ENCODE measurements at regions not wholly inside any gene's neighbourhood (a gene's known extent, or its start where the extent isn't known, plus 50 kb on each side); places are given as distances from the start of the nearest gene placed in this dataset.

DNA sequence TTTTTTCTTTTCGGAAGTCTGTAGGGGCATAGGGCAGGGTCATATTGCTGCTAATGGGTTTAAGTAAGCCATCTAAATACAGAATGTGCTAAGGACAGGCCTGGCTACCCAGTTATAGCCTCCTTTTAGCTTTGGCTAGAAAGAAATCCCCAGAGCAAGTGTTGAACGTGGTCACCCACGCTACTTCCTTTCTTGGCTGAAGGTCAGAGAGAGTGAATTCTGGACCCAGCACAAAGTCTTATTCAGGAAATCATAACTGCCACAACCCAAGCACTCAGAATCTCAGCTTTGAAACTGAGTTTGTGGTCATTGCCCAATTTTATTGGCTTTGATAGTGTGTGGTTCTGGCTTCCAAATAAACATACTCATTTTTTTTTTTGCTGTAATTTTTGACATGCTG is 542.1 kb upstream of the ATP2B1 start:
- H4K20me1 ChIP-seq (replicated peaks; ENCODE audit: control insufficient read depth, extremely low read depth, insufficient read depth, low read length), result no peaks in the 10 kb centered on the region
- H3K4me2 ChIP-seq (ENCODE audit: insufficient read depth, low read length), result no peak overlapping the region
- H3K36me3 ChIP-seq (ENCODE audit: control insufficient read depth in 2 of 2, extremely low read depth in 1 of 2, insufficient read depth in 2 of 2, low read length in 2 of 2), result no peaks in the 10 kb centered on the region
- BruUV-seq (replicated peaks), result no TSS peak
- DNase-seq (ENCODE audit: low read depth, low spot score) (peak; percentile 47), FAIRE-seq (peak; percentile 48)
- intact Hi-C loops (cut with micrococcal nuclease), result loop anchor here (5.0 to 10.0 kb wide), 3 partner anchors 148 to 386 kb away; no protein-coding TSS in a partner anchor
- no peak overlapping the region for H3K27ac ChIP-seq (ENCODE audit: insufficient read depth, low read depth, low read length)
- no peak overlapping the region for H3K4me3 ChIP-seq (replicated peaks in 1 of 3; ENCODE audit: insufficient read depth in 1 of 3, low read depth in 1 of 3, low read length in 3 of 3)
- H3K9me1 ChIP-seq (replicated peaks; ENCODE audit: control insufficient read depth, extremely low read depth, insufficient read depth, low read length), result no peaks in the 10 kb centered on the region
- ChIA-PET CTCF (interaction anchor here (1.7 to 1.9 kb wide), 3 partner anchors 10 to 241 kb away, joined by 3 to 4 read pairs (median 4); no protein-coding TSS in a partner anchor), POLR2A (no interaction called here)
- no peaks in the 10 kb centered on the region for H3K27me3 ChIP-seq (ENCODE audit: control insufficient read depth in 2 of 2, insufficient read depth in 2 of 2, low read length in 2 of 2)
- H3K4me1 ChIP-seq (ENCODE audit: control insufficient read depth, extremely low read depth, insufficient read depth, low read length), result peaks cover 21% of the 10 kb centered on the region
- H3K9ac ChIP-seq (replicated peaks; ENCODE audit: extremely low read depth, insufficient read depth, low read length), result no peak overlapping the region
- no peaks in the 10 kb centered on the region for H3K79me2 ChIP-seq (ENCODE audit: control insufficient read depth, insufficient read depth, low read length)
- H3K9me3 ChIP-seq (replicated peaks; ENCODE audit: control insufficient read depth, insufficient read depth, low read length), result no peaks in the 10 kb centered on the region
- H2AFZ ChIP-seq (ENCODE audit: low read depth, low read length), result peak overlapping the region; percentile 4
- dilution Hi-C loops (cut with MboI; ENCODE audit: extremely low pct_ligation_motif_present, low sequenced_read_pairs), result no loop called here
- no peak for TF ChIP-seq EZH2 (IDR thresholded peaks at IDR 0.05; ENCODE audit: borderline replicate concordance, low read depth, low read length, severe bottlenecking)

GRCh38 chr12:90250042-90250441 is 541.4 kb upstream of the ATP2B1 start:
- intact Hi-C loops (cut with micrococcal nuclease), result loop anchor here (5.0 to 10.0 kb wide), 3 partner anchors 148 to 385 kb away; no protein-coding TSS in a partner anchor

More at GRCh38 chr12:90250042-90250441, 541.4 kb upstream of the ATP2B1 start:
- no peaks in the 10 kb centered on the region for H4K20me1 ChIP-seq (replicated peaks; ENCODE audit: control insufficient read depth, extremely low read depth, insufficient read depth, low read length)
- FAIRE-seq, result no peak
- POLR2A ChIA-PET, result no interaction called here
- no peak overlapping the region for H3K9ac ChIP-seq (replicated peaks; ENCODE audit: extremely low read depth, insufficient read depth, low read length)
- CTCF ChIA-PET, result interaction anchor here (1.7 to 1.9 kb wide), 3 partner anchors 9 to 240 kb away, joined by 3 to 4 read pairs (median 4); no protein-coding TSS in a partner anchor
- no peaks in the 10 kb centered on the region for H3K9me1 ChIP-seq (replicated peaks; ENCODE audit: control insufficient read depth, extremely low read depth, insufficient read depth, low read length)
- H2AFZ ChIP-seq (ENCODE audit: low read depth, low read length), result peak overlapping the region; percentile 4
- no TSS peak for BruUV-seq (replicated peaks)
- TF ChIP-seq POLR2AphosphoS5 (IDR thresholded peaks at IDR 0.05; ENCODE audit: insufficient read depth, low read depth, low read length) (no peak), MYC (IDR thresholded peaks at IDR 0.05; ENCODE audit: low read depth, low read length) (no peak), EZH2 (IDR thresholded peaks at IDR 0.05; ENCODE audit: borderline replicate concordance, low read depth, low read length, severe bottlenecking) (no peak), POLR2A (IDR thresholded peaks at IDR 0.05; ENCODE audit: low read depth, low read length) (no peak), JUN (IDR thresholded peaks at IDR 0.05; ENCODE audit: borderline replicate concordance, insufficient read depth, insufficient read length, low read depth) (no peak), GATA2 (IDR thresholded peaks at IDR 0.05; ENCODE audit: insufficient read depth, insufficient read length, low read depth, low read length) (no peak), FOS (IDR thresholded peaks at IDR 0.05; ENCODE audit: borderline replicate concordance, insufficient read depth, low read length) (no peak)
- TF ChIP-seq, protein P1, sequence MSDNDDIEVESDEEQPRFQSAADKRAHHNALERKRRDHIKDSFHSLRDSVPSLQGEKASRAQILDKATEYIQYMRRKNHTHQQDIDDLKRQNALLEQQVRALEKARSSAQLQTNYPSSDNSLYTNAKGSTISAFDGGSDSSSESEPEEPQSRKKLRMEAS (IDR thresholded peaks at IDR 0.05; ENCODE audit: insufficient read depth, insufficient read length), result no peak
- TF ChIP-seq, protein P2, sequence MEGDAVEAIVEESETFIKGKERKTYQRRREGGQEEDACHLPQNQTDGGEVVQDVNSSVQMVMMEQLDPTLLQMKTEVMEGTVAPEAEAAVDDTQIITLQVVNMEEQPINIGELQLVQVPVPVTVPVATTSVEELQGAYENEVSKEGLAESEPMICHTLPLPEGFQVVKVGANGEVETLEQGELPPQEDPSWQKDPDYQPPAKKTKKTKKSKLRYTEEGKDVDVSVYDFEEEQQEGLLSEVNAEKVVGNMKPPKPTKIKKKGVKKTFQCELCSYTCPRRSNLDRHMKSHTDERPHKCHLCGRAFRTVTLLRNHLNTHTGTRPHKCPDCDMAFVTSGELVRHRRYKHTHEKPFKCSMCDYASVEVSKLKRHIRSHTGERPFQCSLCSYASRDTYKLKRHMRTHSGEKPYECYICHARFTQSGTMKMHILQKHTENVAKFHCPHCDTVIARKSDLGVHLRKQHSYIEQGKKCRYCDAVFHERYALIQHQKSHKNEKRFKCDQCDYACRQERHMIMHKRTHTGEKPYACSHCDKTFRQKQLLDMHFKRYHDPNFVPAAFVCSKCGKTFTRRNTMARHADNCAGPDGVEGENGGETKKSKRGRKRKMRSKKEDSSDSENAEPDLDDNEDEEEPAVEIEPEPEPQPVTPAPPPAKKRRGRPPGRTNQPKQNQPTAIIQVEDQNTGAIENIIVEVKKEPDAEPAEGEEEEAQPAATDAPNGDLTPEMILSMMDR (IDR thresholded peaks at IDR 0.05; ENCODE audit: extremely low read depth in 1 of 2, insufficient read depth in 1 of 2, low read depth in 1 of 2, low read length in 2 of 2), result no peak
- H3K4me3 ChIP-seq (replicated peaks in 1 of 3; ENCODE audit: insufficient read depth in 1 of 3, low read depth in 1 of 3, low read length in 3 of 3), result no peak overlapping the region
- DNase-seq (ENCODE audit: low read depth, low spot score), result no peak
- H3K27ac ChIP-seq (ENCODE audit: insufficient read depth, low read depth, low read length), result no peak overlapping the region
- H3K27me3 ChIP-seq (ENCODE audit: control insufficient read depth in 2 of 2, insufficient read depth in 2 of 2, low read length in 2 of 2), result no peaks in the 10 kb centered on the region
- H3K4me1 ChIP-seq (ENCODE audit: control insufficient read depth, extremely low read depth, insufficient read depth, low read length), result peaks cover 21% of the 10 kb centered on the region
- no peaks in the 10 kb centered on the region for H3K9me3 ChIP-seq (replicated peaks; ENCODE audit: control insufficient read depth, insufficient read depth, low read length)
- H3K36me3 ChIP-seq (ENCODE audit: control insufficient read depth in 2 of 2, extremely low read depth in 1 of 2, insufficient read depth in 2 of 2, low read length in 2 of 2), result no peaks in the 10 kb centered on the region
- dilution Hi-C loops (cut with MboI; ENCODE audit: extremely low pct_ligation_motif_present, low sequenced_read_pairs), result no loop called here
- H3K79me2 ChIP-seq (ENCODE audit: control insufficient read depth, insufficient read depth, low read length), result no peaks in the 10 kb centered on the region
- no peak overlapping the region for H3K4me2 ChIP-seq (ENCODE audit: insufficient read depth, low read length)
